H9 (cell line): ENCODE measurements at regions not wholly inside any gene's neighbourhood (a gene's known extent, or its start where the extent isn't known, plus 50 kb on each side); places are given as distances from the start of the nearest gene placed in this dataset.

Source experiments
- DNase-seq: peaks from one replicate; pipeline ENCODE4 v3.0.0-alpha.2; 2017
- H2AFZ ChIP-seq: one replicate; pipeline ENCODE4 v1.6.1; 2013; ENCODE audit warnings: mild to moderate bottlenecking, low read length, control low read depth, moderate library complexity
- H2AK5ac ChIP-seq: 2 replicates; pipeline ENCODE4 v1.6.1; 2013; ENCODE audit warnings: low read length, control low read depth, mixed read lengths; ENCODE audit not compliant: insufficient read length
- H2BK120ac ChIP-seq: one replicate; pipeline ENCODE4 v1.6.1; 2013; ENCODE audit warnings: low read depth, mild to moderate bottlenecking, low read length, control low read depth, inconsistent platforms; ENCODE audit not compliant: poor library complexity, severe bottlenecking
- H2BK12ac ChIP-seq: 2 replicates; pipeline ENCODE4 v1.6.1; 2013; ENCODE audit warnings: low read length, control low read depth, mixed read lengths, low read depth; ENCODE audit not compliant: insufficient read length
- H2BK15ac ChIP-seq: 2 replicates; pipeline ENCODE4 v1.6.1; 2013; ENCODE audit warnings: low read depth, low read length, control low read depth
- H2BK20ac ChIP-seq: one replicate; pipeline ENCODE4 v1.6.1; 2013; ENCODE audit warnings: low read depth, mild to moderate bottlenecking, low read length, control low read depth, inconsistent platforms; ENCODE audit not compliant: poor library complexity, severe bottlenecking
- H2BK5ac ChIP-seq: 2 replicates; pipeline ENCODE4 v1.6.1; 2013; ENCODE audit warnings: low read length, control low read depth, mixed read lengths; ENCODE audit not compliant: insufficient read length
- H3K14ac ChIP-seq: 2 replicates; pipeline ENCODE4 v1.6.1; 2013; ENCODE audit warnings: low read length, control low read depth; ENCODE audit not compliant: insufficient read depth
- H3K18ac ChIP-seq: 2 replicates; pipeline ENCODE4 v1.6.1; 2013; ENCODE audit warnings: low read depth, mild to moderate bottlenecking, mixed read lengths, low read length, control low read depth; ENCODE audit not compliant: insufficient read length
- H3K23ac ChIP-seq: 2 replicates; pipeline ENCODE4 v1.6.1; 2013; ENCODE audit warnings: low read length, control low read depth, mixed read lengths, low read depth; ENCODE audit not compliant: insufficient read length
- H3K23me2 ChIP-seq: 2 replicates; pipeline ENCODE4 v1.6.1; 2013; ENCODE audit warnings: low read depth, mild to moderate bottlenecking, mixed read lengths, low read length, control low read depth; ENCODE audit not compliant: insufficient read length, poor library complexity, severe bottlenecking
- H3K27ac ChIP-seq: 2 replicates; pipeline ENCODE4 v1.5.1; 2013; ENCODE audit warnings: low read length, control low read depth, mixed read lengths, low read depth; ENCODE audit not compliant: insufficient read length
- H3K27me3 ChIP-seq: 2 replicates; pipeline ENCODE4 v1.6.1; 2013; ENCODE audit warnings: low read length, control low read depth, inconsistent platforms; ENCODE audit not compliant: insufficient read depth
- H3K4ac ChIP-seq: 2 replicates; pipeline ENCODE4 v1.6.1; 2013; ENCODE audit warnings: low read depth, mild to moderate bottlenecking, control low read depth, inconsistent platforms, low read length, moderate library complexity
- H3K4me1 ChIP-seq: 2 replicates; pipeline ENCODE4 v1.6.1; 2013; ENCODE audit warnings: low read length, control low read depth, inconsistent platforms; ENCODE audit not compliant: insufficient read depth
- H3K4me2 ChIP-seq: 2 replicates; pipeline ENCODE4 v1.6.1; 2013; ENCODE audit warnings: low read length, control low read depth, mixed read lengths; ENCODE audit not compliant: insufficient read length, insufficient read depth
- H3K56ac ChIP-seq: 2 replicates; pipeline ENCODE4 v1.6.1; 2013; ENCODE audit warnings: low read depth, mild to moderate bottlenecking, mixed read lengths, low read length, control low read depth; ENCODE audit not compliant: insufficient read length
- H3K79me1 ChIP-seq: 2 replicates; pipeline ENCODE4 v1.6.1; 2013; ENCODE audit warnings: low read depth, mild to moderate bottlenecking, moderate library complexity, low read length, control low read depth, inconsistent platforms; ENCODE audit not compliant: insufficient read depth, poor library complexity, severe bottlenecking
- H3K79me2 ChIP-seq: 2 replicates; pipeline ENCODE4 v1.6.1; 2013; ENCODE audit warnings: low read length, control low read depth, inconsistent platforms; ENCODE audit not compliant: insufficient read depth
- H3K9ac ChIP-seq: 2 replicates; pipeline ENCODE4 v1.6.1; 2013; ENCODE audit warnings: low read length, control low read depth, mixed read lengths; ENCODE audit not compliant: insufficient read length; ENCODE audit errors: extremely low read depth
- H3K9me3 ChIP-seq: one replicate; pipeline ENCODE4 v1.6.1; 2013; ENCODE audit warnings: low read depth, low read length, inconsistent platforms; ENCODE audit not compliant: control insufficient read depth
- H3T11ph ChIP-seq: one replicate; pipeline ENCODE4 v1.6.1; 2013; ENCODE audit warnings: mild to moderate bottlenecking, low read length, control low read depth, inconsistent platforms
- H4K20me1 ChIP-seq: one replicate; pipeline ENCODE4 v1.6.1; 2013; ENCODE audit not compliant: control insufficient read depth, insufficient read length, insufficient read depth
- H4K5ac ChIP-seq: 2 replicates; pipeline ENCODE4 v1.6.1; 2013; ENCODE audit warnings: low read depth, mild to moderate bottlenecking, mixed read lengths, low read length, control low read depth; ENCODE audit not compliant: insufficient read length
- H4K8ac ChIP-seq: replicated peaks from 2 replicates; pipeline ENCODE4 v1.6.1; 2013; ENCODE audit warnings: low read length, control low read depth, mixed read lengths, low read depth; ENCODE audit not compliant: insufficient read length
- H4K91ac ChIP-seq: 2 replicates; pipeline ENCODE4 v1.6.1; 2013; ENCODE audit warnings: low read depth, mild to moderate bottlenecking, moderate library complexity, mixed read lengths, low read length, control low read depth; ENCODE audit not compliant: insufficient read length
- H3K27ac Mint-ChIP-seq, 3 experiments: 2 replicates in 2 of 3; 3 replicates in 1 of 3; pipeline ENCODE4 v1.8.0; 2020 to 2021; ENCODE audit warnings: mixed read lengths in 3 of 3, mild to moderate bottlenecking in 1 of 3, moderate library complexity in 1 of 3
- H3K27me3 Mint-ChIP-seq: 2 replicates; pipeline ENCODE4 v1.8.0; 2021; ENCODE audit warnings: low read depth, mild to moderate bottlenecking, moderate library complexity, mixed read lengths
- H3K36me3 Mint-ChIP-seq, 3 experiments: 2 replicates in 2 of 3; 3 replicates in 1 of 3; pipeline ENCODE4 v1.8.0; 2020 to 2021; ENCODE audit warnings: low read depth in 3 of 3, mixed read lengths in 3 of 3; ENCODE audit not compliant: insufficient read depth in 1 of 3
- H3K4me1 Mint-ChIP-seq, 2 experiments: 2 replicates each; pipeline ENCODE4 v1.8.0; 2020; ENCODE audit warnings: mixed read lengths in 2 of 2
- H3K4me3 Mint-ChIP-seq, 2 experiments: 2 replicates in 1 of 2; 3 replicates in 1 of 2; pipeline ENCODE4 v1.8.0; 2020 to 2021; ENCODE audit warnings: mild to moderate bottlenecking in 2 of 2, mixed read lengths in 2 of 2, moderate library complexity in 1 of 2
- H3K9me3 Mint-ChIP-seq, 2 experiments: 2 replicates in 1 of 2; 3 replicates in 1 of 2; pipeline ENCODE4 v1.8.0; 2020; ENCODE audit warnings: mild to moderate bottlenecking in 2 of 2, mixed read lengths in 2 of 2, moderate library complexity in 1 of 2
- CTCF ChIP-seq: fragments of 200-600 bp; sonication (generic); conservative IDR thresholded peaks from 3 replicates; pipeline ENCODE4 v1.8.0; 2021; ENCODE audit warnings: antibody characterized with exemption, mild to moderate bottlenecking
- WGBS: extraction: QIAGEN DNeasy Blood & Tissue Kit; methylation state at CpG from one replicate; pipeline ENCODE4 v1.1.7; 2013; ENCODE audit warnings: missing lambda C conversion rate, low lambda C conversion rate, mixed read lengths; ENCODE audit not compliant: insufficient read length; ENCODE audit errors: extremely low coverage; 5-methylcytosine and 5-hydroxymethylcytosine counted together

- no peaks in the 10 kb centered on the region; the same call in 1 of the 2 replicates for H3K79me2 ChIP-seq
- H3K4me1 Mint-ChIP-seq: 0 out of 4 replicates have a peak, but pooled peaks cover 0 to 2% of the 10 kb centered on the region in 2 experiments
- H3K4ac ChIP-seq: no peak overlapping the region
- no peak overlapping the region for H3K14ac ChIP-seq
- no peak overlapping the region for H2BK15ac ChIP-seq
- no peaks in the 10 kb centered on the region for H3K27me3 ChIP-seq
- H3K27ac ChIP-seq: no peak overlapping the region
- H3K9ac ChIP-seq: no peak overlapping the region
- no peak for TF ChIP-seq CTCF
- H4K91ac ChIP-seq: no peak overlapping the region
- no peak overlapping the region for H3K56ac ChIP-seq
- H3K4me2 ChIP-seq: no peak overlapping the region
- DNase-seq: no peak
- no peak overlapping the region for H2AK5ac ChIP-seq
- H2BK120ac ChIP-seq: no peak overlapping the region
- H3K36me3 Mint-ChIP-seq: no peaks in the 10 kb centered on the region
- no peak overlapping the region for H3T11ph ChIP-seq
- no peaks in the 10 kb centered on the region for H3K9me3 ChIP-seq
- no peaks in the 10 kb centered on the region; a peak in 1 of 5 replicates for H3K9me3 Mint-ChIP-seq
- H3K79me1 ChIP-seq: no peaks in the 10 kb centered on the region
- no peak overlapping the region for H3K18ac ChIP-seq
- no peaks in the 10 kb centered on the region for H4K20me1 ChIP-seq
- no peak overlapping the region for H2BK12ac ChIP-seq
- H3K23me2 ChIP-seq: no peaks in the 10 kb centered on the region
- no peak overlapping the region for H2BK5ac ChIP-seq
- no peaks in the 10 kb centered on the region for H3K4me1 ChIP-seq
- H2BK20ac ChIP-seq: no peak overlapping the region
- H2AFZ ChIP-seq: peak overlapping the region; percentile 59
- no CpG with 5 or more reads among the region's 9 CpGs for WGBS
- H3K23ac ChIP-seq: no peak overlapping the region
- no peak overlapping the region for H4K5ac ChIP-seq
- no peak overlapping the region for H3K27ac Mint-ChIP-seq
- no peak overlapping the region for H4K8ac ChIP-seq
- no peak overlapping the region for H3K4me3 Mint-ChIP-seq
- no peaks in the 10 kb centered on the region for H3K27me3 Mint-ChIP-seq
Observed at GRCh38 chr6:51466427-51466826, 621.0 kb downstream of the PKHD1 start.
